ENCODE measurements at regions not wholly inside any gene's neighbourhood (a gene's known extent, or its start where the extent isn't known, plus 50 kb on each side); places are given as distances from the start of the nearest gene placed in this dataset.
A peak's percentile ranks its signal among the peaks of the same experiment; 100 is the strongest.
"Not testable (repeated sequence)": the region's sequence is repeated elsewhere in the genome, so short reads cannot be mapped to it uniquely, and the experiment has no call there.

DNA sequence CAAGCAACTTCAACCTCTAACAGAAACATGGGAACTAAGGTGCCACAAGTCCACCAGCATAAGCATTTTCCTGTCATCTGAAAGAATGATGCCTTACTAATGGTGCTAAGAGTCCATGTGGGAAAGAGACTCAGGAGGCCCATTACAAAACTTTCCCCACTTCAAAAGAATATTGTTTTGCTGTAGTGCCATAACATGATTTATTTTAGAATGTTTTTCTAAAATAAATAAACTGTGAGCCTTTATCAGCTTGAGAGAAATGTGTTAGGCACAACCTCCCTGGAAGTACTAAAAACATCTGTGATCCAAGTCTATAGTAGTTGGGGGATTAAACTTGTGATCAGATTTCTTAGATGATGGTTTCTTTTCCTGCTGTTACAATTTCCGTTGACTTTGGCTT is 330.1 kb upstream of the MAP3K7 start:
- no peak for DNase-seq

DNA sequence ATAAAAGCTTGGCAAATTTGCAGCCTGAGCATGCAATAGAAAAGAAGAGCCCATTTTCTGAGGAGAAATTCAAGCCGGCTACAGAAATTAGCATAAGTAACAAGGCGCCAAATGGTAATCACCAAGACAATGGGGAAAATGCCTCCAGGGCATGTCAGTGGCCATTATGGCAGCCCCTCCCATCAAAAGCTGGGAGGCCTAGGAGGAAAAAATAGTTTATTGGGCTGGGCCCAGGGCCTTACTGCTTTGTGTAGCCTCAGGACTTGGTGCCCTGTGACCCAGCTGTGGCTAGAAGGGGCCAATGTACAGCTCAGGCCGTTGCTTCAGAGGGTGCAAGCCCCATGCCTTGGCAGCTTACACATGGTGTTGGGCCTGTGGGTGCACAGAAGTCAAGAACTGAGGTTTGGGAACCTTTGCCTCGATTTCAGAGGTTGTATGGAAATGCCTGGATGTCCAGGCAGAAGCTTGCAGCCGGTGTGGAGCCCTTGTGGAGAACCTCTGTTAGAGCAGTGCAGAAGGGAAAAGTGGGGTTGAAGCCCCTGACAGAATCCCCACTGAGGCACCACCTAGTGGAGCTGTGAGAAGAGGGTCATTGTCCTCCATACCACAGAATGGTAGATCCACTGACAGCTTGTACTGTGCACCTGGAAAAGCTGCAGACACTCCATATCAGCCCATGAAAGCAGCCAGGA is 328.5 kb upstream of the MAP3K7 start:
- no peak for DNase-seq

GRCh38 chr6:90914312-90914711 is 327.4 kb upstream of the MAP3K7 start:
- no peak for DNase-seq

GRCh38 chr6:90913266-90913960 is 326.5 kb upstream of the MAP3K7 start:
- no peak for DNase-seq

DNA sequence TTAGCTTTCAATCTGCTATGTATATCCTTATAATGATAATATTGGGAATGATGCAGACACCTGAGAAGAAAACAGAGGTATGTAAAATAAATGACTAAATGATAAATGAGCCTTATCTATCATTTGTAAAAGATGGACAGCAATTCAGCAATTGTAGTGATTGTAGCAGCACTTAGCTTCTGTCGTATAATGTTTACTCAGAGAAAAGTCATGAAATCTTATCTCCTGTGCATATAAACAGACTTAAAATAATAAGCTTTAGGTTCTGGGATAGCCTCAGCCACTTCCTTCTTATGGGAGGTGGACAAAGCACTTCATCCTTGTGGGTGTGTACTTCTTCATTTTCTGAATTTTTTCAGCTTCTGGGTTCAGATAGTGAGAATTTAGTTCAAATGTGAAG is 324.8 kb upstream of the MAP3K7 start:
- no peak for DNase-seq

GRCh38 chr6:90910893-90911292 is 324.0 kb upstream of the MAP3K7 start:
- DNase-seq: no peak

- DNase-seq: no peak
These were observed 321.2 kb upstream of the MAP3K7 start for GRCh38 chr6:90907931-90908655.

GRCh38 chr6:90905351-90905750 is 318.5 kb upstream of the MAP3K7 start:
- DNase-seq: no peak

DNA sequence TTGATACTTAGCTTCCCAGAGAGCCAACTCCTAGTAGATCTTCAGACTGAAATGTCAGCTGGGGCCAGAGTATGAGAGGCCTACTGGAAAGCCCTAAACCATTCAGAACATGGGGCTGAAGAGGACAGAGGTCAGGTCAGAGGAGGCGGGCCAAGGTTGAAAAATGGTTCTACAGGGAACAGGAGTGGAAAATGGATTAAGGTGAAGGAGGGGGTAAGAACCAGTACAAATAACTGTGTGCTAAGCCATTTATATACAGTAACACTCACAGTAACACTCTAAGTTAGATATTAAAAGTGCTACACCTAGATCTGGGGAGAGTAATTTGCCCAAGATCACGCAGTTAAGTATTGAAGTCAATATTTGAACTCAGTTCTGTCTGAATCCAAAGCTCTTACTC is 313.2 kb upstream of the MAP3K7 start:
- DNase-seq: no peak

DNA sequence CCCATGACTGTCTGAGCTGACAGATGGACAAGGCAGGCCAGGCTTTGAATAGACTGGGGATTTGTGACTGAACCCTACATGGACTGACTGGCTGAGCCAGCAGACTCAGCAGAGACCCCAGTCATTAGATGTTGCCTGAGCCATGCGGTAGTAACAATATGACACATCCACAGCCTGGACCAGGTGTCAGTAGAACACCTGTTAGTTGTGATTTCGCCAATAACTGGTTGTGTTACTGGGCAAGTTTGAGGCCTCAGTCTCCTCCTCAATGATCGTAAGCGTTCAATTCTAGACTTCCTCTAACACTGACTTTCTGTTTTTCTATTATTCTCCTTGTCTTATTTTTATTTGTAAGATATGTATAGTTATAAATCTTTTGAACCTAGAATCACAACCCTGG is 311.9 kb upstream of the MAP3K7 start:
- DNase-seq: no peak

GRCh38 chr6:90896075-90896547 is 309.2 kb upstream of the MAP3K7 start:
- no peak for DNase-seq

GRCh38 chr6:90895299-90896074 is 308.6 kb upstream of the MAP3K7 start:
- peak; percentile 12 for DNase-seq

DNA sequence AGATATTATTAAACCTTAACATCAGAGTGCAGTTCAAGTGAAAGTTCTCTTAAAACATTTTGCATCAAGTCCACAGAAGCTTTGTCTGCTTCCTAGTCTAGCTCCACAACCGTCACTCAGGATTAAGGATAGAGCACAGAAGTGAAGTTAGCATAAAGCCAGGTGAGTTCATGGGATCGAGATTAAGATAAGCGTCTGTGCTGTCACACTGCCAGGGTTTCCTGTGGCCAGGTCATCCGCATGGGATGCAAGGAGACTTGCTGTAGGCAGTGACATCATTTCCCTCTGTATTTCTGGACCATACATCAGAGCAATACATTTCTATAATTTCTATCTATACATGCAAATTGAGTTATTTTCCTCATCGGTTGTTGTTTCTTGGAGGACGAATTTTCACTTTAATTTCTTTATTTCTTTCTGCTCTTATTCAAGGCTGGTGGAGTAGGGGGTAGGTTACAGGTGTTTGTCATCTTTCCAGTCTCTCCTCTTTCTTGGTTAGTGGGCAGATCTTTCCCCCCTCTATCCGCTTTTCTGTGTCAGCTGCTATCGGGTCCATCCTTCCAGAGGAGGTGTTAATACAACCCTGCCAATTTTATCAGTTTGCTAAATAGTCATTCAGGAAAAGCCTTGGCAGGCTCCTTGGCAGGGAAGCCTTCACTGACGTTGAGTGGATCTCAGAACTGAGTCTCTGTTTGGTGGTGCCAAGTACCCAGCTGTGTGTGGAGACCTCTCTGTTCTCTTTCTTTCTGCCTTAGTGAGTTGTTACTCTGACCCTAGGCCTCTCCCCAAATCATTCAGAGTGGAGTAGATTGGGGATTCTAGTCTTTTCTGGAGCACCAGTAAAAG is 307.6 kb upstream of the MAP3K7 start:
- DNase-seq: no peak

DNA sequence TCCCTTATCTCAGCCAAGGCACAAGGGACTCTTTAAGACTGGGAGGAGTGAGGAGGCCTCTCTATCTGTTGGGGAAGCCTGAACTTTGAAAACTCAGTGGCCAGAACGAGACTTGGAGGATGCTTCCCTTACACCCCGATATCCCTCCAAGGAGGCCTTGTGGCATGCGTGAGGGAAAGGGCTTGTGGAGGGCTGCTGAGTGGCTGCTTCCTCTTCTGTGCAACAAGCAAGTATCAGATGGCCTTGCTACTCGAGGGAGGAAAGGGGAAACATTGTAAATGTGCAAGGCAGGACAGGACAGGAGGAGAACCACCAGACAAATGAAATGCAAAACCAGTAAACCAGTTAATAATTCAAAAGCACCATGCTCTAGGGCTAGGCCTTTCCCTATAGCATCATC is 306.5 kb upstream of the MAP3K7 start:
- DNase-seq: no peak

DNA sequence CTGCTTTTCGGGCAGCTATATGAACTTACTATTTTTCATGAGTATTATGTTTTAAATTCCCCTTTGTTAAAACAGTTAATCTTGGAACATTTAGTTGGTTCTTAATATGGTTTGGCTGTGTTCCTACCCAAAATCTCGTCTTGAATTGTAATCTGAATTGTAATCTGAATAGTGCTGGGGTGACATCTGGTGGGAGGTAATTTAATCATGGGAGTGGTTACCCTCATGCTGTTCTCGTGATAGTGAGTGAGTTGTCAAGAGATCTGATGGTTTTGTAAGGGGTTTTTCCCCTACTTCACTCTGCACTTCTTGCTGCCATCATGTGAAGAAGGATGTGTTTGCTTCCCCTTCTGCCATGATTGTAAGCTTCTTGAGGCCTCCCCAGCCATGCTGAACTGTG is 305.4 kb upstream of the MAP3K7 start:
- no peak for DNase-seq

DNA sequence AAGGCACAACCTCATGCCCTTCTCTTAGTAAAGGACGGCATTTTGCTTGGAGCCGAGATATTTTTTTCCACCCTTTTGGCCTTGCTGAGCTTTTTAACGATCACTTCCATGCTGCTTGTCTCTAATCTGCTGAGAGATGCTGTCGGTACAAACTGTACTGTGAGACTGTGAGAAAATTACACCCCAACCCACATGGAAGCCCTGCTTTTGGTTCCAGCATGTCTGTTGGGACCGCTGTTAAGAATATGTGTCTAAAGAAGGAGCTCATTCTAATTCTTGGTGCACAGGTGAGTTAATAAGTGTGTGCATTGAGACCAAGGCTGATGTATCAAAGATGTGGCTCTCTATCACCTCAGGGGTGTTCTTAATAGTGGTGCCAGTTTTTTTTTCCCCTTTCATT is 304.5 kb upstream of the MAP3K7 start:
- DNase-seq: no peak

DNA sequence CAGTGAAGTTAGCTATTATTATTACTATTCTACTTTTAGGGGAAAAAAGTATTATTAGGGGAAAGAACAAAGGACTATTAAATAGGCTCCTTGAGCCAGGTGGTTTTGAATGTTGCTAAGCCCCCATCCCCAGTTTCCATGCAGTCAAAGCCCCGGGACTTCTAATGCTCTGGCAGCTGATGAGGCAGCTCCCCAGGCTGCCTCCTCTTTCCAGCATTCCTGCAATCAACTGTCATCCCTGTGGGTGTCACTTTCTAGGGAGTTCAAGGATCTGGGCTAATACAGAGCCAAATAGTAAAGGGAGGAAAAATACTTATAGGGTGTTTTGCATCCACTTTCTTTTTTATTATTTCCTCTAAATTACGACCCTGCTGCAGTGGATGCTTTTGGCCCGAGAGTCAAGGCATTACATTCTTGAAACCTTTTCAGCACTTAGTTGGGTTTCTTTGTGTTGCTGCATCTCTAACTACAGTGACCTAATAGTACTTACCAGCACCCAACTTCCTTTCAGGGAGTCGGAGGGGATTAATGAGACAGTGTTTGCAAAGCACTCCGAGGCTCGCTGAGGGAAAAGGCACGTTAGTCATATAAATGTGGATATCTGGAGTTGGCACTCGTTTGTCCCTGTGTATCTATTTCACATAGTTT is 303.9 kb upstream of the MAP3K7 start:
- peak; percentile 5 for DNase-seq

DNA sequence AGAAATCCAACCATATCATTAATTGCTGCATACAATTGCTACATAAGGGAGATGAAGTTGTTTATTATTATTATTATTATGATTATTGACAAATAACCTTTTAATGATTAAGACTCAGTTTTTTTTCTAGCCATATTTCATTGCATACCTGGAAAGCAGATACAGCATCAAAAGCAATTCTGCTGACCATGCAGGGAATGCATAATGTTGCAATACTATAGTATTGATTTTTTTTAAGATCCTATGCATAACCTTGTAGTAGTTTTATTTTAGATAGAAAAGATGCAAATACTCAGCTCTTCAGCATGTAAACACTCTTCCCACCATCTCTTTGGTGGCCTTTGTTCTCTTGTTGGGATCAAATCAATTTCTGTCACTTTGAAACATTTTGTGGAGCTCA is 300.9 kb upstream of the MAP3K7 start:
- DNase-seq: no peak

DNA sequence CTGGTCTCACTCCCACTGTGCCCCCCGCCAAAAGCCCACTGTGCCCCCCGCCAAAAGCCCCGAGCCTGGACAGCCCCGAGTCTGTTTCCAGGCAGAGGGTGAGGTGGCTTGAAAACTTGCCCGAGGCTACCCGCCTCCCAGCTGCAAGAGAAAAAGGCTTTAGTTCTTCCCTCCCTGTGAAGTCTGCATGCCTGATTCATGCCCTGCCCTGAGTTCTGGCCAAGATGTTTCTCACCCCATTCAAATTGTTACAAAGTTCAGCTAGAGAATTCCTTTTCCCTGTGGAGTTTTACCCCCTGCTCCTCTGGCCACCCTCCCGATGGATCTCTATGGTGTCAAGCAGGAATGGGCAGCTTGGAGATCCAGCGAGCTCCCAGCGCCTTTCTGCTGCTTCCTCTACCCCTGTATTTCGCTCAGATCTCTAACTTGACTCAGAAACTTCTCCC is 298.8 kb upstream of the MAP3K7 start:
- DNase-seq: no peak

- DNase-seq: not testable (repeated sequence)
These were observed 298.3 kb upstream of the MAP3K7 start for GRCh38 chr6:90885137-90885536.

GRCh38 chr6:90877616-90878015 is 290.7 kb upstream of the MAP3K7 start:
- no peak for DNase-seq

DNA sequence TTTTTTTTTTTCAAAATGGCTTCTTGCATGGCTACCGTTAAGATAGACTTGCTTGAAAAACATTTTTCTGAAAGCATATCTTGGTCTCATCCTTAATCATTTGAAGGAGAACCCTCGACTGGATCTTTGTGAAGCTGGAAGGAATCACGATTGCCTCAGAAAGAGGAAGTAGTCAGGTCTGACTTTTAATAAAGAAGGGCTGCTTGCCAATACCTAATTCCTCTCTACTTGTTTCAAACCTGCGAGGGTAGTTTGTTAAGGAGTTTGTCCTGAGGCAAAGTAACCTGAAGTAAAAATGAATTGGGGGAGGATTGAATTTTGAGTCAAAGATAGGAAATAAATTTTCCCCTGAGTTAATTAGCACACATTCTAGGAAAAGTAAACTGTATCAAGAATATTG is 288.1 kb upstream of the MAP3K7 start:
- no peak for DNase-seq
